HCT116 (cell line): ENCODE measurements at regions not wholly inside any gene's neighbourhood (a gene's known extent, or its start where the extent isn't known, plus 50 kb on each side); places are given as distances from the start of the nearest gene placed in this dataset.

ENCODE experiments used
- ATAC-seq: fragments of 200-7000 bp; cut with Tn5 transposase; 2 replicates; pipeline ENCODE4 v1.9.1; 2020; ENCODE audit warnings: mild to moderate bottlenecking, moderate library complexity
- BruUV-seq: library from RNA; stranded (reverse); fragments of 400-500 nt; replicated peaks from 2 replicates; lab custom pipeline; 2021; lab: Mats Ljungman, UMichigan
- CTCF ChIA-PET: fragments of 300-600 bp; sonication (Branson Sonifier 250); formaldehyde crosslinking; loops from one replicate; lab custom pipeline; 2021; ENCODE audit warnings: antibody characterized with exemption; lab: Charles Lee
- POLR2A ChIA-PET: fragments of 300-600, 350-600 bp; sonication (Branson Sonifier 250); formaldehyde crosslinking; loops from one replicate; lab custom pipeline; 2021; ENCODE audit warnings: antibody characterized with exemption; lab: Charles Lee
- RAD21 ChIA-PET, 2 experiments: fragments of 300-600 bp; sonication (Branson Sonifier 250); formaldehyde crosslinking; loops; one replicate each; lab custom pipeline; 2023; ENCODE audit warnings: low total read pairs in 2 of 2; ENCODE audit not compliant: uncharacterized antibody in 2 of 2, unreplicated experiment in 2 of 2, low non-redundant PET in 1 of 2; lab: Charles Lee
- DNase-seq: peaks from one replicate; pipeline ENCODE4 v3.0.0-alpha.2; 2010; ENCODE audit warnings: low read depth, low spot score
- H2AFZ ChIP-seq: fragments of 200-600 bp; shearing (Covaris generic), sonication (generic); 2 replicates; pipeline ENCODE4 v1.6.1; 2017; ENCODE audit warnings: low read depth, mixed run types, mixed read lengths, antibody characterized with exemption, low read length; ENCODE audit not compliant: poor library complexity, severe bottlenecking
- H3K27ac ChIP-seq: 2 replicates; pipeline ENCODE4 v1.5.1; 2012; ENCODE audit warnings: low read depth, low read length
- H3K27me3 ChIP-seq: fragments of 200-600 bp; sonication (generic); 2 replicates; pipeline ENCODE4 v1.6.1; 2016; ENCODE audit warnings: mixed run types, low read length, mixed read lengths; ENCODE audit not compliant: insufficient read depth
- H3K36me3 ChIP-seq, 2 experiments: fragments of 200-500 bp in 1 of 2; fragments of 200-600 bp in 1 of 2; sonication (Bioruptor generic) in 1 of 2; sonication (generic) in 1 of 2; 2 replicates each; pipeline versions ENCODE4 v1.5.1 to v1.6.1; 2014 to 2016; ENCODE audit warnings: low read length in 2 of 2, inconsistent platforms in 1 of 2, mixed read lengths in 1 of 2, mixed run types in 1 of 2; ENCODE audit not compliant: insufficient read depth in 2 of 2, control insufficient read depth in 1 of 2
- H3K4me1 ChIP-seq, 2 experiments: fragments of 200-600 bp in 1 of 2; sonication (generic) in 1 of 2; 2 replicates each; pipeline versions ENCODE4 v1.5.1 to v1.6.1; 2012 to 2017; ENCODE audit warnings: low read length in 2 of 2, inconsistent platforms in 1 of 2, mild to moderate bottlenecking in 1 of 2, mixed read lengths in 1 of 2, mixed run types in 1 of 2, moderate library complexity in 1 of 2; ENCODE audit not compliant: insufficient read depth in 2 of 2, control insufficient read depth in 1 of 2
- H3K4me2 ChIP-seq: fragments of 200-600 bp; sonication (generic); 2 replicates; pipeline ENCODE4 v1.6.1; 2017; ENCODE audit warnings: mixed run types, low read length, mixed read lengths
- H3K4me3 ChIP-seq, 2 experiments: fragments of 200-600 bp in 1 of 2; sonication (generic) in 1 of 2; replicated peaks in 1 of 2; 2 replicates each; pipeline ENCODE4 v1.5.1; 2011 to 2016; ENCODE audit warnings: low read length in 2 of 2, control low read depth in 1 of 2, low read depth in 1 of 2, mild to moderate bottlenecking in 1 of 2, mixed read lengths in 1 of 2, mixed run types in 1 of 2
- H3K79me2 ChIP-seq: fragments of 200-600 bp; sonication (generic); 2 replicates; pipeline ENCODE4 v1.6.1; 2017; ENCODE audit warnings: mild to moderate bottlenecking, mixed run types, low read length, moderate library complexity, mixed read lengths; ENCODE audit not compliant: insufficient read depth
- H3K9ac ChIP-seq: fragments of 200-600 bp; sonication (generic); 2 replicates; pipeline ENCODE4 v1.6.1; 2016; ENCODE audit warnings: low read length, mixed read lengths
- H3K9me2 ChIP-seq: fragments of 200-600 bp; sonication (generic), shearing (Covaris generic); 2 replicates; pipeline ENCODE4 v1.6.1; 2017; ENCODE audit warnings: mixed run types, mild to moderate bottlenecking, moderate library complexity; ENCODE audit not compliant: insufficient read depth
- H3K9me3 ChIP-seq, 2 experiments: fragments of 200-500 bp in 1 of 2; fragments of 200-600 bp in 1 of 2; sonication (Bioruptor generic) in 1 of 2; sonication (generic) in 1 of 2; 2 replicates each; pipeline ENCODE4 v1.6.1; 2014 to 2017; ENCODE audit warnings: low read length in 2 of 2, mixed read lengths in 2 of 2, inconsistent platforms in 1 of 2, low read depth in 1 of 2, mild to moderate bottlenecking in 1 of 2, mixed run types in 1 of 2, moderate library complexity in 1 of 2; ENCODE audit not compliant: control insufficient read depth in 1 of 2, insufficient read depth in 1 of 2
- H4K20me1 ChIP-seq: fragments of 200-600 bp; sonication (generic), shearing (Covaris generic); 2 replicates; pipeline ENCODE4 v1.6.1; 2017; ENCODE audit warnings: mixed run types, mild to moderate bottlenecking, moderate library complexity; ENCODE audit not compliant: insufficient read depth
- EZH2phosphoT487 ChIP-seq: fragments of 200-600 bp; IDR thresholded peaks from 2 replicates; pipeline ENCODE4 v1.6.1; 2018; ENCODE audit warnings: antibody characterized with exemption, borderline replicate concordance
- FOSL1 ChIP-seq: IDR thresholded peaks from 2 replicates; pipeline ENCODE4 v1.6.1; 2012; ENCODE audit warnings: low read depth
- POLR2AphosphoS5 ChIP-seq: IDR thresholded peaks from 2 replicates; pipeline ENCODE4 v1.6.1; 2011; ENCODE audit warnings: mild to moderate bottlenecking, low read depth, low read length, moderate library complexity
- RAD21 ChIP-seq: IDR thresholded peaks from 2 replicates; pipeline ENCODE4 v1.6.1; 2012; ENCODE audit warnings: low read depth, mild to moderate bottlenecking
- SIN3A ChIP-seq: IDR thresholded peaks from 2 replicates; pipeline ENCODE4 v1.6.1; 2012; ENCODE audit warnings: low read depth
- SP1 ChIP-seq: IDR thresholded peaks from 2 replicates; pipeline ENCODE4 v1.6.1; 2012; ENCODE audit warnings: low read depth
- ZNF274 ChIP-seq: fragments of 200-500 bp; sonication (Bioruptor generic); IDR thresholded peaks from 2 replicates; pipeline ENCODE4 v1.6.1; 2014; ENCODE audit warnings: mild to moderate bottlenecking, low read depth, low read length, inconsistent platforms
- intact Hi-C: fragments of 100-400 bp; cut with micrococcal nuclease; formaldehyde crosslinking; loops from 2 replicates; pipeline ENCODE4 v1.10.0; 2022
- TF ChIP-seq, protein P1 (sequence below), 3 experiments: fragments of 200-600 bp in 1 of 3; sonication (generic) in 1 of 3; IDR thresholded peaks in 2 of 3; conservative IDR thresholded peaks in 1 of 3; 2 replicates each; pipeline ENCODE4 v1.5.1; 2012 to 2017; ENCODE audit warnings: low read depth in 2 of 3, low read length in 2 of 3, antibody characterized with exemption in 1 of 3, borderline replicate concordance in 1 of 3, control low read depth in 1 of 3, mild to moderate bottlenecking in 1 of 3, mixed read lengths in 1 of 3, mixed run types in 1 of 3, moderate library complexity in 1 of 3; ENCODE audit not compliant: insufficient read depth in 1 of 3
- TF ChIP-seq, protein P2 (sequence below): IDR thresholded peaks from 2 replicates; pipeline ENCODE4 v1.6.1; 2012

DNA sequence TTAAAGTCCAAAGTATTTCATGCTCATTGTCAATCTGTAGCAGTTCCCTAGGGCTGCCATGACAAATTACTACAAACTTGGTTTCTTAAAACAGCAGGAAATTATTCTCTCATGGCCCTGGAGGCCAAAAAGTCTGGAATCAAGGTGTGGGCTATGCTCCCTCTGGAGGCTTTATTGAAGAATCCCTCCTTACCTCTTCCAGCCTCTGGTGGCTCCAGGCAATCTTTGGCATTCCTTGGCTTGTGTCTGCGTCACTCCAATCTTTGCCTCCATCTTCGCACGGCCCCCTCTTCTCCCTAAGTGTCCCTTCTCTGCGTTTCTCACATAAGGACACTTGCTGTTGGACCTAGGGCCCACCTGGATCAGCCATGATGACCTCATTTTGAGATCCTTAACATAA is 170.4 kb downstream of the SMIM20 start:
- Histone ChIP-seq H2AFZ (no peak overlapping the region), H3K27me3 (no peaks in the 10 kb centered on the region), H3K9ac (no peak overlapping the region), H3K4me1 (peaks cover 0 to 20% of the 10 kb centered on the region in 2 experiments; a peak in 2 of 4 replicates), H3K4me3 (no peak overlapping the region), H3K9me3 (no peaks in the 10 kb centered on the region), H4K20me1 (no peaks in the 10 kb centered on the region), H3K27ac (no peak overlapping the region), H3K9me2 (no peaks in the 10 kb centered on the region), H3K4me2 (peak overlapping the region; percentile 19), H3K36me3 (no peaks in the 10 kb centered on the region), H3K79me2 (no peaks in the 10 kb centered on the region)
- intact Hi-C loops = loop anchor here (5.0 kb wide), 1 partner anchor 328 kb away; no protein-coding TSS in a partner anchor
- no peak for DNase-seq
- no TSS peak for BruUV-seq
- no peak for TF ChIP-seq ZNF274
- TF ChIP-seq, protein P1, sequence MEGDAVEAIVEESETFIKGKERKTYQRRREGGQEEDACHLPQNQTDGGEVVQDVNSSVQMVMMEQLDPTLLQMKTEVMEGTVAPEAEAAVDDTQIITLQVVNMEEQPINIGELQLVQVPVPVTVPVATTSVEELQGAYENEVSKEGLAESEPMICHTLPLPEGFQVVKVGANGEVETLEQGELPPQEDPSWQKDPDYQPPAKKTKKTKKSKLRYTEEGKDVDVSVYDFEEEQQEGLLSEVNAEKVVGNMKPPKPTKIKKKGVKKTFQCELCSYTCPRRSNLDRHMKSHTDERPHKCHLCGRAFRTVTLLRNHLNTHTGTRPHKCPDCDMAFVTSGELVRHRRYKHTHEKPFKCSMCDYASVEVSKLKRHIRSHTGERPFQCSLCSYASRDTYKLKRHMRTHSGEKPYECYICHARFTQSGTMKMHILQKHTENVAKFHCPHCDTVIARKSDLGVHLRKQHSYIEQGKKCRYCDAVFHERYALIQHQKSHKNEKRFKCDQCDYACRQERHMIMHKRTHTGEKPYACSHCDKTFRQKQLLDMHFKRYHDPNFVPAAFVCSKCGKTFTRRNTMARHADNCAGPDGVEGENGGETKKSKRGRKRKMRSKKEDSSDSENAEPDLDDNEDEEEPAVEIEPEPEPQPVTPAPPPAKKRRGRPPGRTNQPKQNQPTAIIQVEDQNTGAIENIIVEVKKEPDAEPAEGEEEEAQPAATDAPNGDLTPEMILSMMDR (IDR thresholded peaks at IDR 0.05 in 2 of 3, conservative IDR thresholded peaks at IDR 0.05 in 1 of 3; ENCODE audit: borderline replicate concordance in 1 of 3, insufficient read depth in 1 of 3, low read depth in 2 of 3, low read length in 2 of 3) = peak in 2 of 3 experiments; percentile 9 to 13; a peak in 1 of 6 replicates
- POLR2A ChIA-PET = interaction anchor here (0.9 kb wide), 1 partner anchor 113 kb away, joined by 4 read pairs; no protein-coding TSS in a partner anchor
- CTCF ChIA-PET = interaction anchor here (0.7 to 2.6 kb wide), 5 partner anchors 11 to 77 kb away, joined by 3 to 8 read pairs (median 5); no protein-coding TSS in a partner anchor
- peak; percentile 48; the same call in 1 of the 2 replicates for ATAC-seq
- RAD21 ChIA-PET = interaction anchor here in 1 of 2 experiments (1.4 kb wide), 1 partner anchor 241 kb away, joined by 3 read pairs; no protein-coding TSS in a partner anchor

DNA sequence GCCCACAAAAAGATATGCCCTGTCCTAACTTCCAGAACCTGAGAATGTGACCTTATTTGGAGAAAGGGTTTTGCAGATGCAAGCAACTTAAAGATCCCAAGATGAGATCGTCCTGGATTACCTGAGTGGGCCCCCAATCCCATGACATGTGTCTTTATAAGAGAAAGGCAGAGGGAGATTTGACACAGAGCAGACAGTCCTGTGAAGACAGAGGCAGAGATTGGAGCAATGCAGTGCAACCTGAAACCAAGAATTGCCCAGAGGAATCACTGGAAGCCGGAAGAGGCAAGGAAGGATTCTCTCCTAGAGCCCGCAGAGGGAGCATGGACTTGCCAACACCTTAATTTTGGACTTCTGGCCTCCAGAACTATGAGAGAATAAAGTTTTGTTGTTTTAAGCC is 171.5 kb downstream of the SMIM20 start:
- BruUV-seq = no TSS peak
- H3K9me2 ChIP-seq = no peaks in the 10 kb centered on the region
- H3K4me1 ChIP-seq = peaks cover 0 to 20% of the 10 kb centered on the region in 2 experiments; a peak in 2 of 4 replicates
- no peaks in the 10 kb centered on the region for H3K79me2 ChIP-seq
- DNase-seq = no peak
- ATAC-seq = no peak
- H3K4me2 ChIP-seq = no peak overlapping the region
- H3K9me3 ChIP-seq = peaks cover 1 to 3% of the 10 kb centered on the region in 2 experiments; a peak in 1 of 4 replicates
- CTCF ChIA-PET = no interaction called here
- RAD21 ChIA-PET = no interaction called here
- POLR2A ChIA-PET = no interaction called here
- H2AFZ ChIP-seq = no peak overlapping the region
- no peaks in the 10 kb centered on the region for H3K36me3 ChIP-seq
- TF ChIP-seq, protein P2, sequence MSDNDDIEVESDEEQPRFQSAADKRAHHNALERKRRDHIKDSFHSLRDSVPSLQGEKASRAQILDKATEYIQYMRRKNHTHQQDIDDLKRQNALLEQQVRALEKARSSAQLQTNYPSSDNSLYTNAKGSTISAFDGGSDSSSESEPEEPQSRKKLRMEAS = no peak
- no peak for TF ChIP-seq SP1
- no peak for TF ChIP-seq FOSL1
- TF ChIP-seq RAD21 = no peak
- no peak for TF ChIP-seq SIN3A
- no peak for TF ChIP-seq POLR2AphosphoS5
- TF ChIP-seq ZNF274 = no peak
- no peak for TF ChIP-seq EZH2phosphoT487
- intact Hi-C loops = no loop called here
- no peaks in the 10 kb centered on the region for H4K20me1 ChIP-seq
- no peak overlapping the region for H3K27ac ChIP-seq
- H3K9ac ChIP-seq = no peak overlapping the region
- no peak overlapping the region for H3K4me3 ChIP-seq
- H3K27me3 ChIP-seq = no peaks in the 10 kb centered on the region
